ENCODE measurements at regions not wholly inside any gene's neighbourhood (a gene's known extent, or its start where the extent isn't known, plus 50 kb on each side); places are given as distances from the start of the nearest gene placed in this dataset.

DNA sequence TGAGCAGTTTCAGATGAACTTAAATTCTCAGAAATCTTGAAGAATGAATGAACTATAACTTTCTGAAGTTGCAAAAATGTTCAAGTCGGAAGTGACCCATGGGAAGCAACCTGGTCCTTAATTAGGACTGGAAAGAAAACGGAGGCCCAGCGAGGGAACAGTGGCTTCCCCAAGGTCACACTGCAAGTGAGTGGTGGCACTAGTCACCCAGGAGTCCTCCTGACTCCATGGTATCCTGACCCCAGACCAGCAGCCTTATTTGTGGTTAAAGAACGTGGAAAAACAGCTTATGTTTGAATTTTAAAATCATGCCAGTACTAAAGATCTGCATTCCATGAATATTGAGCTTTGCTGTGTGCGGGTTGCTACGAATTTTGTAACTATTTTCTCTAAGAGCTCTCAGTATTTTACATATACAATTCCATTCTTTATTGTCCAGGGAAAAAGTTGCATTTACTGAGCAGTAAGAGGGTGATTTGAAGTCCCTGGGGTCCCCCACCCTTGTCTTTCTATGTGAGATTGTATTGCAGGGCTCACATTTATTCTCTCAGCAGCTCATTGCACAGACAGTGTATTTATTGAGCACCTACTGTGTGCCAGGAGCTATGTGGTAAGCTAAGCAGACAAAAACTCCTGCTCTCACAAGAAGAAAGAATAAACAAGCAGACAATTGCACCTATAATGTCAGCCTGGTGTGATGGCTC is 61.6 kb upstream of the ATP5PO start:
- Histone ChIP-seq H4K20me1 (ENCODE audit: insufficient read depth) (no peaks in the 10 kb centered on the region), H3K9ac (no peak overlapping the region; the same call in 1 of the 2 replicates), H3K79me2 (ENCODE audit: insufficient read depth) (no peaks in the 10 kb centered on the region), H3K9me2 (ENCODE audit: insufficient read depth) (no peaks in the 10 kb centered on the region), H3K4me3 (no peak overlapping the region), H3K27me3 (replicated peaks; ENCODE audit: insufficient read depth) (no peaks in the 10 kb centered on the region), H3K4me2 (ENCODE audit: unreplicated experiment) (peak overlapping the region; percentile 50), H2AFZ (no peak overlapping the region), H3K27ac (peak overlapping the region; percentile 86), H3F3A (ENCODE audit: insufficient read depth) (peaks cover 29% of the 10 kb centered on the region), H3K4me1 (ENCODE audit: insufficient read depth) (peaks cover 25% of the 10 kb centered on the region), H3K9me3 (ENCODE audit: low read depth) (no peaks in the 10 kb centered on the region), H3K36me3 (ENCODE audit: low read depth) (no peaks in the 10 kb centered on the region)
- 51 to 55% methylated on average over 6 of the region's 6 CpGs for WGBS, 2 experiments (ENCODE audit: low coverage in 1 of 2, low lambda C conversion rate in 2 of 2, missing lambda C conversion rate in 2 of 2)
- DNase-seq = no peak
- in situ Hi-C loops (cut with MboI) = no loop called here
- TF ChIP-seq EZH2phosphoT487 (IDR thresholded peaks at IDR 0.05; ENCODE audit: insufficient read depth, low read depth) (no peak), EZH2 (IDR thresholded peaks at IDR 0.05; ENCODE audit: insufficient read depth, poor library complexity, severe bottlenecking) (no peak)

DNA sequence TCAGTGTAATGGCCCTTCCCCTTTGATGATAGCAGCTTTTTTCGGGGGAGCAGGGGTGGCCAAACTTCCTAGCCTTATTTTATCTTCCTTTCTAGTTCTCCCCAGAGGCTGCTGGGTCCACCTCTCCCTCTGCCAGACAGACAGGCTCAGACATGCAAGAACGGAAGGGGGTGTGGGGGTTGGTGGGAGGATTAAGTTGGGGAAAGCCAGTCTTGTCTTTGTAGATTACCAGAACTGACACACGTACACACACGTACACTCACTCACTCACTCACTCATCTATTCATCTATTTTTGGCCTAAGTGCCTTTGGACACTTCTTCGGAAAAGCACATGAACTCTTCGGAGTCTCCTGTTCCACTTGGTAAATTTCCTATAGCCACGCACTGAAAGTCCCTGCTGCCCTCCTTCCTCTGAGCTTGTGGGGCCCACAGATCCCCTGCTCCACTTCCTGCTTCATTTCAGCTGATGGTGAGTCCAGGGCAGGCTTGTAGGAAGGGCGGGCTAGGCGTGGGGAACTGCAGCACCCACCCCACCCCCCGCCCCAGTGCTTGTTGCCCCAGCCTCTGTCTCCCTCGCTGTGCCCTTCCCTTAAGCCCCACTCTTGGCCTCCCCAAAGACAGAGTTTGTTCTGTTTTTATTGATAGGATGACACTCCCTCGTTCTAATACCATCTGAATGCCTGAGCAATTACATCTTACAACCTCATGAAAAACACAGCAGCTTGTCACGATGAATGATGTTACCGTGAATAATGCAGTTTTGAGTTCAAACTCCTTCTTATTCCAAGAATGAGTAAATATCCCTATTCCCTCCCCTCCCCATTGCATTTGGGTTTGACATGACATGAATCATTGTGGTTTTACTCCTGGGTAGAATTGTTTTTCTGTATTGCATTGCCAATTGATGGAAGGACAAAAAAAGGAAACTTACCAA is 60.7 kb upstream of the ATP5PO start:
- peaks cover 30% of the 10 kb centered on the region for H3K4me1 ChIP-seq (ENCODE audit: insufficient read depth)
- H3F3A ChIP-seq (ENCODE audit: insufficient read depth) = peaks cover 29% of the 10 kb centered on the region
- 1 to 5% methylated on average over 12 to 14 of the region's 14 CpGs for WGBS, 2 experiments (ENCODE audit: low coverage in 1 of 2, low lambda C conversion rate in 2 of 2, missing lambda C conversion rate in 2 of 2)
- peak overlapping the region; percentile 30; the same call in 1 of the 2 replicates for H3K4me3 ChIP-seq
- peak overlapping the region; percentile 50 for H3K4me2 ChIP-seq (ENCODE audit: unreplicated experiment)
- H3K79me2 ChIP-seq (ENCODE audit: insufficient read depth) = no peaks in the 10 kb centered on the region
- H3K27ac ChIP-seq = peak overlapping the region; percentile 86
- no peaks in the 10 kb centered on the region for H3K9me2 ChIP-seq (ENCODE audit: insufficient read depth)
- no peaks in the 10 kb centered on the region for H3K36me3 ChIP-seq (ENCODE audit: low read depth)
- peak overlapping the region; percentile 56 for H2AFZ ChIP-seq
- TF ChIP-seq EZH2 (IDR thresholded peaks at IDR 0.05; ENCODE audit: insufficient read depth, poor library complexity, severe bottlenecking) = no peak
- no peak for TF ChIP-seq EZH2phosphoT487 (IDR thresholded peaks at IDR 0.05; ENCODE audit: insufficient read depth, low read depth)
- no peaks in the 10 kb centered on the region for H4K20me1 ChIP-seq (ENCODE audit: insufficient read depth)
- in situ Hi-C loops (cut with MboI) = no loop called here
- DNase-seq = peak; percentile 94
- no peaks in the 10 kb centered on the region for H3K9me3 ChIP-seq (ENCODE audit: low read depth)
- H3K27me3 ChIP-seq (replicated peaks; ENCODE audit: insufficient read depth) = no peaks in the 10 kb centered on the region
- H3K9ac ChIP-seq = peak overlapping the region; percentile 69

DNA sequence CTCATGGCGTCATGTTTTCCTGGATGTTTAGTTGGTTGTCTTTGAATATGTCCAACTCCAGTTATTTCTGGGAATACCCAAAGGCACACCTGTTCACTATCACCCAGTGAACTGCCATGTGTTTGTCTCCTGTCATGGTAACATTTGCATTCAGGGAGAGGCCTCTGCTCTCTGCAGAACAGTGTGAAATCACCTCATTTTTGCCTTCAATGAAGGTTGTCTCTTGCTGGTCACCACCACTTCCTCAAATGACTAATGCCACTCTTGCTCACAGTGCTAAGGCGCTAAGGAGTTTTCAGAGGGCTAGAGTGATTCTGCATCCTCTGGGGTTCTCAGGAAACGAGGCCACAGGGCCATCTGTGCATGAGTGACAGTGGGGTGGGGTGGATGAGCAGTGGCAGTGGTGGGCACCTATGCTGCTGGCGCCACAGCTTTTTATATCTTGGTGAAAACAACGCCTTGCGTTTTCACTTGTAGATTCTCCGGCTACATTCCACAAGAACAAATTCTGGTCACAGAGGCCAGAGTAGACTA is 60.0 kb upstream of the ATP5PO start:
- Histone ChIP-seq H3K4me3 (no peak overlapping the region), H2AFZ (peak overlapping the region; percentile 56)

More for the DNA sequence above, 60.0 kb upstream of the ATP5PO start:
- Histone ChIP-seq H4K20me1 (ENCODE audit: insufficient read depth) (no peaks in the 10 kb centered on the region), H3K4me2 (ENCODE audit: unreplicated experiment) (peak overlapping the region; percentile 50), H3K9me3 (ENCODE audit: low read depth) (no peaks in the 10 kb centered on the region), H3K4me1 (ENCODE audit: insufficient read depth) (peaks cover 30% of the 10 kb centered on the region), H3K27ac (peak overlapping the region; percentile 86), H3K9ac (peak overlapping the region; percentile 69), H3F3A (ENCODE audit: insufficient read depth) (peaks cover 29% of the 10 kb centered on the region), H3K9me2 (ENCODE audit: insufficient read depth) (no peaks in the 10 kb centered on the region), H3K27me3 (replicated peaks; ENCODE audit: insufficient read depth) (no peaks in the 10 kb centered on the region), H3K79me2 (ENCODE audit: insufficient read depth) (no peaks in the 10 kb centered on the region), H3K36me3 (ENCODE audit: low read depth) (no peaks in the 10 kb centered on the region)
- in situ Hi-C loops (cut with MboI) = no loop called here
- peak; percentile 74 for DNase-seq
- 72 to 77% methylated on average over 7 of the region's 7 CpGs for WGBS, 2 experiments (ENCODE audit: low coverage in 1 of 2, low lambda C conversion rate in 2 of 2, missing lambda C conversion rate in 2 of 2)
- no peak for TF ChIP-seq EZH2phosphoT487 (IDR thresholded peaks at IDR 0.05; ENCODE audit: insufficient read depth, low read depth)
- no peak for TF ChIP-seq EZH2 (IDR thresholded peaks at IDR 0.05; ENCODE audit: insufficient read depth, poor library complexity, severe bottlenecking)

Measured in GM23248 (cell line).